ENCODE measurements at regions not wholly inside any gene's neighbourhood (a gene's known extent, or its start where the extent isn't known, plus 50 kb on each side); places are given as distances from the start of the nearest gene placed in this dataset.
"Not testable (repeated sequence)": the region's sequence is repeated elsewhere in the genome, so short reads cannot be mapped to it uniquely, and the experiment has no call there.

DNA sequence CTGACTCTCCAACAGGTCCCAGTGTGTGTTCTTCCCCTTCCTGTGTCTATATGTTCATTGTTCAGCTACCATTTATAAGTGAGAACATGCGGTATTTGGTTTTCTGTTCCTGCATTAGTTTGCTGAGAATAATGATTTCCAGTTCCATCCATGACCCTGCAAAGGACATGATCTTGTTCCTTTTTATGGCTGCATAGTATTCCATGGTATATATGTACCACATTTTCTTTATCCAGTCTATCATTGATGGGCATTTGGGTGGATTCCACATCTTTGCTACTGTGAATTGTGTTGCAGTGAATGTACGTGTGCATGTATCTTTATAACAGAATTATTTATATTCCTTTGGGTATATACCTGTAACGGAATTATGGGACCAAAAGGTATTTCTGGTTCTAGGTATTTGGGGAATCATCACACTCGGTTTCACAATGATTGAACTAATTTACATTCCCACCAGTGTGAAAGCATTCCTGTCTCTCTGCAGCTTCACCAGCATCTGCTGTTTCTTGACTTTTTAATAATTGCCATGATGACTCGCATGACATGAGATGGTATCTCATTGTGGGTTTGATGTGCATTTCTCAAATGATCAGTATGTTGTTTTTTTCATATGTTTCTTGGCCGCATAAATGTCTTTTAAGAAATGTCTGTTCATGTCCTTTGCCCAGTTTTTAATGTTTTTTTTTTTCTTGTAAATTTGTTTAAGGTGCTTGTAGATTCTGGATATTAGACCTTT is 60.2 kb downstream of the LSMEM1 start:
- Mint-ChIP-seq H3K27ac (no peak overlapping the region), H3K4me3 (no peak overlapping the region), H3K9me3 (no peaks in the 10 kb centered on the region), H3K36me3 (ENCODE audit: low read depth) (no peaks in the 10 kb centered on the region), H3K27me3 (peaks cover 2% of the 10 kb centered on the region), H3K4me1 (ENCODE audit: low read depth) (no peaks in the 10 kb centered on the region)
- intact Hi-C loops (cut with micrococcal nuclease): no loop called here

DNA sequence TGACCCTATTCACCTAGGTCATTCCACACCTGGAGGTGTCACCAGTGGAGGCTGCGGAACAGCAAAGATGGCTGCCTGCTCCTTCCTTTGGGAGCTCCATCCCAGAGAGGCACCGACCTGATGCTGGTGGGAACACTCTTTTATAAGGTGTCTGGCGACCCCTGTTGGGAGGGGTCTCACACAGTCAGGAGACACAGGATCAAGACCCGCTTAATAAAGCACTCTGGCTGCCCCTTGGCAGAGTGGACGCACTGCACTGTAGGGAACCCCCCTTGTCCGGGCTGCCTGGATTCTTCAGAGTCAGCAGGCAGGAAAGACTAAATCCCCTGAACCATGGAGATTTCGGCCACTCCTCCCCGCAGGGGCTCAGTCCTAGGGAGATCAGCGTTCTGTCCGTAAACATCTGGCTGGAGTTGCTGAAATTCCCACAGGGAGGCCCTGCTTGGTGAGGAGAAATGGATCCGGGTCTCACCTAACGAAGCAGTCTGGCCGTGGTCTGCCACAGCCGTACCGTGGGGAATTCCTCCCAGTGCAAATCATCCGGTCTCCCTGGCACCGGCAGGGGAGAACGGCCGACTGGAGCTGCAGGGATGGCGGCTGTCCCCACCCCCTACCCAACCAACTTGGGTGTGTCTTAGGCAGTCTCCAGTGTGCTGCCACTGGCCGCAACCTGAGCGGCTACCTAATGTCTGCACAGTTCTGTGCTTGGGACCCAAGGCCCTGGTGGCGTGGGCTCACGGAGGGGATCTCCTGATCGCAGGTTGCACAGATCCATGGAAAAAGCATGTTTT is 66.1 kb downstream of the LSMEM1 start:
- Mint-ChIP-seq H3K36me3 (ENCODE audit: low read depth) (no peaks in the 10 kb centered on the region), H3K4me3 (no peak overlapping the region), H3K9me3 (no peaks in the 10 kb centered on the region), H3K4me1 (ENCODE audit: low read depth) (no peaks in the 10 kb centered on the region), H3K27ac (no peak overlapping the region), H3K27me3 (peaks cover 2% of the 10 kb centered on the region)
- intact Hi-C loops (cut with micrococcal nuclease): no loop called here

GRCh38 chr7:112547916-112548315 is 67.1 kb downstream of the LSMEM1 start:
- Mint-ChIP-seq H3K9me3 (no peaks in the 10 kb centered on the region), H3K4me3 (no peak overlapping the region), H3K27ac (no peak overlapping the region), H3K27me3 (peaks cover 2% of the 10 kb centered on the region), H3K4me1 (ENCODE audit: low read depth) (no peaks in the 10 kb centered on the region), H3K36me3 (ENCODE audit: low read depth) (no peaks in the 10 kb centered on the region)
- intact Hi-C loops (cut with micrococcal nuclease): no loop called here

DNA sequence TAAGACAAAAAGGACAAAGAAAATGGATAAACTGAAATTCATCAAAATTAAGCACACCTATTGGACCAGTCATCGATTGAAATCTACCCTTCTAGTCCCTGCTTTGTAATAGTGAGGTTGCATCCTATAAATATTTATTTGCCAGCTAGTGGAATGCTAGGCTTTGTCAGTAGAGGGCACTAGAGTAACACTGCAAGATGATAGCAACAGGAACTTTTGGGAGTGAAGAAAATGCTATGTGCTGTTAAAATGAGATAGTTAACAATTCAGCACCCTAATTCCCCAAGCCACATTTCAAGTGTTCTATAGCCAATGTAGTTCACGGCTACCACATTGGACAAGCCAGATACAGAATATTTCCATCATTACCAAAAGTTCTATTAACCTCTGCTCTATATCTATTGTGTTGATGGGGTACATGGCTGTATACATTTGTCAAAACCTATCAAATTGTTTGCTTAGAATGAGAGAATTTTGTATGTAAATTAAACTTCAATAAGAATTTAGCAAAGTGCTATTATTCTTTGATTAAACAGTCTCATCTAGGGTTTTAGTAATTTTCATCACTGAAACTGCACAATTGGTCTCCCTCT is 69.8 kb downstream of the LSMEM1 start:
- Mint-ChIP-seq H3K4me1 (ENCODE audit: low read depth) (no peaks in the 10 kb centered on the region), H3K27ac (no peak overlapping the region), H3K9me3 (no peaks in the 10 kb centered on the region), H3K27me3 (no peaks in the 10 kb centered on the region), H3K36me3 (ENCODE audit: low read depth) (no peaks in the 10 kb centered on the region), H3K4me3 (no peak overlapping the region)
- intact Hi-C loops (cut with micrococcal nuclease): loop anchor here (1.0 to 5.0 kb wide), 2 partner anchors 348 to 1147 kb away; no protein-coding TSS in a partner anchor

DNA sequence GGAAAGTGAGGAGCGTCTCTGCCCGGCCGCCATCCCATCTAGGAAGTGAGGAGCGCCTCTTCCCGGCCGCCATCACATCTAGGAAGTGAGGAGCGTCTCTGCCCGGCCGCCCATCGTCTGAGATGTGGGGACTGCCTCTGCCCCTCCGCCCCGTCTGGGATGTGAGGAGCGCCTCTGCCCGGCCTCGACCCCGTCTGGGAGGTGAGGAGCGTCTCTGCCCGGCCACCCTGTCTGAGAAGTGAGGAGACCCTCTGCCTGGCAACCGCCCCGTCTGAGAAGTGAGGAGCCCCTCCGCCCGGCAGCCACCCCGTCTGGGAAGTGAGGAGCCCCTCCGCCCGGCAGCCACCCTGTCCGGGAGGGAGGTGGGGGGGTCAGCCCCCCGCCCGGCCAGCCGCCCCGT is 70.7 kb downstream of the LSMEM1 start:
- H3K27me3 Mint-ChIP-seq; H3K27ac Mint-ChIP-seq; H3K4me3 Mint-ChIP-seq; H3K36me3 Mint-ChIP-seq (ENCODE audit: low read depth); H3K9me3 Mint-ChIP-seq; H3K4me1 Mint-ChIP-seq (ENCODE audit: low read depth): not testable (repeated sequence)
- intact Hi-C loops (cut with micrococcal nuclease): loop anchor here (5.0 kb wide), 1 partner anchor 1146 kb away; no protein-coding TSS in a partner anchor

DNA sequence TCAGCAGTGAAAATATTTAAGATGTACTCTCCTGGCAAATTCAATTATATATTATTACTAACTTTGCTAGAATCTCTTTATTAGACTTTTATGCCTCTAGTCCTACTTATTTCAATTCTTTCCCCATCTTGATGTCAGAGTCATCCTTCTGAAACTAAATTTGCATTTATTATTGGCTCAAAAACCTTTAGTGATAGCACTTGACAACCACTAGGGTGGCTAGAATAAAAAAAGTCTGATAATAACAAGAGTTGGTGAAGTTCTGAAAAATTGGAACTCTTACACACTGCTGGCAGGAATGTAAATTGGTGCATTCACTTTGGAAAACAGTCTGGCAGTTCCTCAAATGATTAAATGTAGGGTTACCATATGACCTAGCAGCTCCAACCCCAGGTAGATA is 73.8 kb downstream of the LSMEM1 start:
- H3K4me1 Mint-ChIP-seq (ENCODE audit: low read depth): no peaks in the 10 kb centered on the region
- no peak overlapping the region for H3K27ac Mint-ChIP-seq
- no peaks in the 10 kb centered on the region for H3K36me3 Mint-ChIP-seq (ENCODE audit: low read depth)
- H3K9me3 Mint-ChIP-seq: no peaks in the 10 kb centered on the region
- H3K4me3 Mint-ChIP-seq: no peak overlapping the region
- intact Hi-C loops (cut with micrococcal nuclease): loop anchor here (5.0 kb wide), 1 partner anchor 1143 kb away; no protein-coding TSS in a partner anchor
- no peaks in the 10 kb centered on the region for H3K27me3 Mint-ChIP-seq

GRCh38 chr7:112556633-112557032 is 75.8 kb downstream of the LSMEM1 start:
- Mint-ChIP-seq H3K36me3 (ENCODE audit: low read depth) (no peaks in the 10 kb centered on the region), H3K27me3 (no peaks in the 10 kb centered on the region), H3K27ac (no peak overlapping the region), H3K4me1 (ENCODE audit: low read depth) (no peaks in the 10 kb centered on the region), H3K4me3 (no peak overlapping the region), H3K9me3 (no peaks in the 10 kb centered on the region)
- intact Hi-C loops (cut with micrococcal nuclease): no loop called here

DNA sequence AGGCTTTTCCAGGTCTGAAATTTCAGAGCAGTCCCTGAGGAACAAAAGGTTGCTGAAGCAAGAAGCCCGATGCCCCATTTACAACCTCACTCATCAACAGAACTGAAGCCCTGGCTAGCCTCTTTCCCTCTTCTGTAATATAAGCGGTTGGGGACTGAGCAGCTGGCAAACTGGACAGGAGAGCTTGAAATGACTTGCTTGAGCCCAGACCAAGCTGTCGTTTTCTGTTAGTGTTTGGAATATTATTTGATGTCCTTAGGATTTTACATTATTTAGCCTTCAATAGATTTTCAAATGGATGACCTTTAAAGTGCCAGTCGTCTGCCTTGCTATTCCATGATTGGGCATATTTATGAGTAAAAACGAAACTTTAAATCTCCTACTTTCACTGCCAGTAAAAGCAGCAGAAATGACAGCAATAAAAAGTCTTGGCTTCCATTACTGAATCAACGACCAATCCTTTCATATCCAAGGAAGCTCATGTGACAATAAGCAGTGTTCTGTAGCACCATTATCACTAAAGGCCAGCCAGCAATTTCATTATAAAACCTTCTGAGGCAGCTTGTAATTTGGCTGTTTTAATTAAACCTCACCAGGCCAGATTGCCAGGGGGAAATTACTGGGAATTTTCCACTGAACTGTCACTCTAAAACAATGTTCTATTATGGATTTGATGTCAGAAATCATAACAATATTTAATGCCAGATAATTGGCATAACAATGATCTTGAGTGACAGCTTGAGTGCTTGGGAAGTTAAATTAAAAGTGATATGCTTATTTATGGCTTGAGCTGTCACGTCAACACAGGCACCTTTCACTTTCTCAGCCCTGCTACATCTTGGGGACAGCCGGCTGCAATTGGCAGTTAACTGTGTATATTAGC is 85.9 kb downstream of the LSMEM1 start:
- H3K27me3 Mint-ChIP-seq: no peaks in the 10 kb centered on the region
- H3K4me3 Mint-ChIP-seq: no peak overlapping the region
- H3K36me3 Mint-ChIP-seq (ENCODE audit: low read depth): no peaks in the 10 kb centered on the region
- no peaks in the 10 kb centered on the region for H3K9me3 Mint-ChIP-seq
- no peak overlapping the region for H3K27ac Mint-ChIP-seq
- H3K4me1 Mint-ChIP-seq (ENCODE audit: low read depth): no peaks in the 10 kb centered on the region
- intact Hi-C loops (cut with micrococcal nuclease): no loop called here

DNA sequence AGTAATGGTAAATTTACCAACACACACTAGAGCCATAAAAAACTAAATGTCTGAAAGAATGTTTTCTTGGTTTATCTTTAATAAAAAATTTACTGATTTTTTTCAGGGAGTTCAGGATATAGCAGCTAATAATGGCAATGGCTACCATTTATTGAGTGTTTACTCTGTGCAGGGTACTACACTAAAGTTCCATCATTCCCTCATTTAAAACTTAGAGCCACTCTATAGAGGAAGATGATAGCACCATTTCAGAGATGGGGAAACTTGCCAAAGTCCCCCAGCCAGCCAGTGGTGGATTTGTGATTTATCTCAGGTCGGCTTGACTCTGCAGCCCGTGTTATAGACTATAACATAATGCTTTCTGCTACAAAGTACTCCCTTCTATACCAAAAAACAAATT is 86.6 kb downstream of the LSMEM1 start:
- intact Hi-C loops (cut with micrococcal nuclease): no loop called here
- H3K27ac Mint-ChIP-seq: no peak overlapping the region
- no peaks in the 10 kb centered on the region for H3K4me1 Mint-ChIP-seq (ENCODE audit: low read depth)
- H3K9me3 Mint-ChIP-seq: no peaks in the 10 kb centered on the region
- H3K36me3 Mint-ChIP-seq (ENCODE audit: low read depth): no peaks in the 10 kb centered on the region
- no peak overlapping the region for H3K4me3 Mint-ChIP-seq
- no peaks in the 10 kb centered on the region for H3K27me3 Mint-ChIP-seq

GRCh38 chr7:112571852-112572607 is 91.2 kb downstream of the LSMEM1 start:
- Mint-ChIP-seq H3K36me3 (ENCODE audit: low read depth) (no peaks in the 10 kb centered on the region), H3K27me3 (no peaks in the 10 kb centered on the region), H3K4me3 (no peak overlapping the region), H3K4me1 (ENCODE audit: low read depth) (no peaks in the 10 kb centered on the region), H3K27ac (no peak overlapping the region), H3K9me3 (peaks cover 14% of the 10 kb centered on the region)
- intact Hi-C loops (cut with micrococcal nuclease): no loop called here

DNA sequence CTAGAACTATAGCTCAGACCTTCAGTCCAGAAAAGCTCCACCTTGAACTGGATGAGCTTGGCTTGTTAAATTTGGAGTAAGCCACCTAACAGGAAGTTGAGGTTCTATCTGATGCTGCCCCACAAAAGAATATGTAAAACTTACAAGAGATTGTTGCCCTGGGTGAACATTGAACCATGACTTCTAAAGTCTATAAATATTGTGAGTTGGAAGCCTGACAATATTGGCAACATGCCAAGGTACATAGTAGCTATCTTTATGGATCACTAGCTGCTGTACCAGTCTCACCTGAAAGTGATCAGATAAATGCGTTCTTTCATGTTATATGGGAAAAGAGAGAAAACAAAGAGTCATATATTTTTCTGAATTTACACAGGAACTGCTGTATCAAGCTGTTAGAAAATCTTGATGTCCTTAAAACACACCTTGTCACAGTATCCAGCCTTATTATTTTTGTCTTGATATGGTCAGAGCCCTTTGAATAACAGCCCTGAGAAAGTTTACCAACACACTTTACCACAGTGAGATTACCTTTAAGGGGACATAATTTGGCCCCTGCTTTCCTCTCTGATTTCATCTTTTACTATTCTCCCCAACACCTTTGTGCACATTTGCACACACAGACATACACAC is 92.0 kb downstream of the LSMEM1 start:
- Mint-ChIP-seq H3K36me3 (ENCODE audit: low read depth) (no peaks in the 10 kb centered on the region), H3K27ac (no peak overlapping the region), H3K27me3 (no peaks in the 10 kb centered on the region), H3K4me3 (no peak overlapping the region), H3K4me1 (ENCODE audit: low read depth) (no peaks in the 10 kb centered on the region), H3K9me3 (peaks cover 14% of the 10 kb centered on the region)
- intact Hi-C loops (cut with micrococcal nuclease): no loop called here

DNA sequence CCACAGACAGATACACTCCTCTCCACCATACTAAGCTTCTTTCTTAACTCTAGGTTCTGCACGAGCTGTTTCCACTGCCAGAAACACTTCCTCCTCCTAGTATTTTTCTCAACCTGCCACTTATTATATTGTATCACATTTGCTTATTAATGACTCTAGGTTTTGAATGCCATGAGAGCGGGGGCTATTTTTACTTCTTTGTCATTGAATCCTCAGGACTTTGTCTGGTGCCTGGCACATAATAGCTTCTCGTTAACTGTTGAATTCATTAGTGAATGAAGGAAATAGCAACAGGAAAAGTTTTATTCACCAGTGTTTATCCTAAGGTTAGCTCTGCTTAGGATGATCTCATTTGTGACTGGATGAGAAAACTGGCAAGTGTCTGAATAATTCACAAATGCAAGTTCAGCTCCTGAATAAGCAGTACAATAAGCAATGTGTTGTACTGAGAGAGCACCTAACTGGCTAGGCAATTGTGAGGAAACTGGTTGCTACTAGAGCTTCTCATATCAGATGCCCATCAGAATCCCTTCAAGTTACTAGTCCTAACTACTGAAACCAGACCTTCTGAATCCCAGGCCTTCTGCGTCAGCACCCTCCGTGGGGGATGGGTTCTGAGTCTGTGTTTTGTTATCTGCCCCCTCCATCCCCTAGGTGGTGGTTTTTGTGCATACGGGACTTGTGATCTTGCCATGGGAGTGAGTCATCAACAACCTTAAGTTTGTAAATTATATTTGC is 92.7 kb downstream of the LSMEM1 start:
- Mint-ChIP-seq H3K4me1 (ENCODE audit: low read depth) (no peaks in the 10 kb centered on the region), H3K36me3 (ENCODE audit: low read depth) (no peaks in the 10 kb centered on the region), H3K4me3 (no peak overlapping the region), H3K9me3 (peaks cover 14% of the 10 kb centered on the region), H3K27me3 (no peaks in the 10 kb centered on the region), H3K27ac (no peak overlapping the region)
- intact Hi-C loops (cut with micrococcal nuclease): no loop called here

Measured in dendritic cell treated with granulocyte-macrophage colony-stimulating factor and Interleukin-4, amounts not matched to agents 40 ng/mL and 50 ng/mL, for 4 days (primary cell).